ENCODE measurements at regions not wholly inside any gene's neighbourhood (a gene's known extent, or its start where the extent isn't known, plus 50 kb on each side); places are given as distances from the start of the nearest gene placed in this dataset.

DNA sequence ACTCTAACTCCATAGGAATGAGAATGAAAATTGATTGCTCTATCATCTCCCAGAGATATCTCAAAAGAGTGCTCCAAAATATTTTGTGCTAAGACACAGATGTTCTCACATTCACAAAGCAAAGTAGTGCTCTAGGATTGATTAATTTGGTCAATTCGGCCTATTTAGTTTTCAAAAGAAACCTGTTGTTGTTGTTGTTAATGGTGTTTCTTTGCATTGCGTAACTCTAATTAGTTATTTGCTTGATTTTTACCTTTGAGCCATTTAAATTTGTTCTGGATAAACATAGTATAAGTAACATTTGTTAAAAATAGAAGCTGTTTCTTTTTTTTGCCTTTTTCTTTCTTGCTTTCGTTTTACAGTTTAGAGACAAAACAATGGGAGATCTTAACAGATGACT, 382.5 kb downstream of the CAAP1 start:
- Histone ChIP-seq H3K27me3 (replicated peaks; ENCODE audit: insufficient read depth, low read depth, low read length, poor library complexity) (no peaks in the 10 kb centered on the region), H3K36me3 (ENCODE audit: insufficient read depth, low read length, poor library complexity, severe bottlenecking) (no peaks in the 10 kb centered on the region), H3K4me1 (ENCODE audit: insufficient read depth, low read length, poor library complexity, severe bottlenecking) (no peaks in the 10 kb centered on the region), H3K9me3 (ENCODE audit: low read depth, low read length, poor library complexity, severe bottlenecking) (no peaks in the 10 kb centered on the region), H3K4me3 (ENCODE audit: low read depth, low read length, poor library complexity, severe bottlenecking) (no peak overlapping the region), H3K27ac (ENCODE audit: low read depth, low read length, poor library complexity, severe bottlenecking) (no peak overlapping the region)
- intact Hi-C loops (cut with micrococcal nuclease; ENCODE audit: unreplicated experiment) = no loop called here
- no peak for TF ChIP-seq EZH2 (IDR thresholded peaks at IDR 0.05; ENCODE audit: borderline replicate concordance, low read depth, low read length, poor library complexity, severe bottlenecking)
- no peak for TF ChIP-seq CTCF (conservative IDR thresholded peaks at IDR 0.05; ENCODE audit: low read depth, low read length)
- ChIA-PET POLR2A (ENCODE audit: low non-redundant PET) (no interaction called here), CTCF (no interaction called here)
- no peak for DNase-seq (ENCODE audit: low spot score)
- no TSS peak for BruUV-seq (replicated peaks)

- TF ChIP-seq EZH2 (IDR thresholded peaks at IDR 0.05; ENCODE audit: borderline replicate concordance, low read depth, low read length, poor library complexity, severe bottlenecking) (no peak), CTCF (conservative IDR thresholded peaks at IDR 0.05; ENCODE audit: low read depth, low read length) (no peak)
- POLR2A ChIA-PET (ENCODE audit: low non-redundant PET) = no interaction called here
- intact Hi-C loops (cut with micrococcal nuclease; ENCODE audit: unreplicated experiment) = no loop called here
- H3K36me3 ChIP-seq (ENCODE audit: insufficient read depth, low read length, poor library complexity, severe bottlenecking) = no peaks in the 10 kb centered on the region
- CTCF ChIA-PET = no interaction called here
- H3K9me3 ChIP-seq (ENCODE audit: low read depth, low read length, poor library complexity, severe bottlenecking) = no peaks in the 10 kb centered on the region
- DNase-seq (ENCODE audit: low spot score) = no peak
- H3K27me3 ChIP-seq (replicated peaks; ENCODE audit: insufficient read depth, low read depth, low read length, poor library complexity) = no peaks in the 10 kb centered on the region
- no peaks in the 10 kb centered on the region for H3K4me1 ChIP-seq (ENCODE audit: insufficient read depth, low read length, poor library complexity, severe bottlenecking)
- no peak overlapping the region for H3K4me3 ChIP-seq (ENCODE audit: low read depth, low read length, poor library complexity, severe bottlenecking)
- H3K27ac ChIP-seq (ENCODE audit: low read depth, low read length, poor library complexity, severe bottlenecking) = no peak overlapping the region
- BruUV-seq (replicated peaks) = no TSS peak
Measured at GRCh38 chr9:26508897-26509296, 383.7 kb downstream of the CAAP1 start.

- H3K27me3 ChIP-seq (replicated peaks; ENCODE audit: insufficient read depth, low read depth, low read length, poor library complexity) = no peaks in the 10 kb centered on the region
- no peak for DNase-seq (ENCODE audit: low spot score)
- TF ChIP-seq CTCF (conservative IDR thresholded peaks at IDR 0.05; ENCODE audit: low read depth, low read length) (no peak), EZH2 (IDR thresholded peaks at IDR 0.05; ENCODE audit: borderline replicate concordance, low read depth, low read length, poor library complexity, severe bottlenecking) (no peak)
- ChIA-PET POLR2A (ENCODE audit: low non-redundant PET) (no interaction called here), CTCF (no interaction called here)
- no peaks in the 10 kb centered on the region for H3K9me3 ChIP-seq (ENCODE audit: low read depth, low read length, poor library complexity, severe bottlenecking)
- intact Hi-C loops (cut with micrococcal nuclease; ENCODE audit: unreplicated experiment) = no loop called here
- no peak overlapping the region for H3K27ac ChIP-seq (ENCODE audit: low read depth, low read length, poor library complexity, severe bottlenecking)
- H3K4me3 ChIP-seq (ENCODE audit: low read depth, low read length, poor library complexity, severe bottlenecking) = no peak overlapping the region
- BruUV-seq (replicated peaks) = no TSS peak
- no peaks in the 10 kb centered on the region for H3K36me3 ChIP-seq (ENCODE audit: insufficient read depth, low read length, poor library complexity, severe bottlenecking)
- H3K4me1 ChIP-seq (ENCODE audit: insufficient read depth, low read length, poor library complexity, severe bottlenecking) = no peaks in the 10 kb centered on the region
Measured at GRCh38 chr9:26504057-26504456, 388.5 kb downstream of the CAAP1 start.

Data from A673 (cell line).